Vagina (tissue), 2 donors: ENCODE measurements at regions not wholly inside any gene's neighbourhood (a gene's known extent, or its start where the extent isn't known, plus 50 kb on each side); places are given as distances from the start of the nearest gene placed in this dataset.

Experiments
- DNase-seq, 2 donors: peaks; one replicate each; pipeline ENCODE4 v3.0.0-alpha.2; 2017; ENCODE audit errors: extremely low spot score in 2 of 2
- H3K27ac ChIP-seq: fragments of 200-600 bp; sonication (generic); one replicate; pipeline ENCODE4 v1.5.1; 2019
- H3K27me3 ChIP-seq: fragments of 200-600 bp; sonication (generic); one replicate; pipeline ENCODE4 v1.5.1; 2019
- H3K36me3 ChIP-seq, 2 donors: fragments of 200-600 bp; sonication (generic); one replicate each; pipeline ENCODE4 v1.5.1; 2017 to 2019
- H3K4me1 ChIP-seq: fragments of 200-600 bp; sonication (generic); one replicate; pipeline ENCODE4 v1.5.1; 2019
- H3K4me3 ChIP-seq, 2 donors: fragments of 200-600 bp; sonication (generic); 1 replicate in 1 of 2; 2 replicates in 1 of 2; pipeline ENCODE4 v1.5.1; 2016 to 2019
- H3K9me3 ChIP-seq: fragments of 200-600 bp; sonication (generic); one replicate; pipeline ENCODE4 v1.5.1; 2019
- CTCF ChIP-seq, 3 experiments: fragments of 450-650 bp in 2 of 3; fragments of 200-600 bp in 1 of 3; sonication (generic) in 1 of 3; IDR thresholded peaks; one replicate each; pipeline ENCODE4 v1.5.1; 2017 to 2019; ENCODE audit warnings: antibody characterized with exemption in 3 of 3, mild to moderate bottlenecking in 2 of 3, moderate library complexity in 2 of 3
- POLR2A ChIP-seq, 2 donors: fragments of 450-650 bp; IDR thresholded peaks; one replicate each; pipeline ENCODE4 v1.6.1; 2017; ENCODE audit warnings: antibody characterized with exemption in 2 of 2, mild to moderate bottlenecking in 2 of 2, moderate library complexity in 2 of 2
- POLR2AphosphoS5 ChIP-seq, 2 donors: sonication (generic); formaldehyde crosslinking; IDR thresholded peaks; one replicate each; pipeline ENCODE4 v1.9.0; 2017; ENCODE audit warnings: antibody characterized with exemption in 2 of 2, mild to moderate bottlenecking in 2 of 2, low read depth in 1 of 2; ENCODE audit not compliant: insufficient read depth in 1 of 2
- intact Hi-C: fragments of 100-400 bp; cut with DNase I; formaldehyde crosslinking; loops from one replicate; pipeline ENCODE4 v1.15.1; 2023

DNA sequence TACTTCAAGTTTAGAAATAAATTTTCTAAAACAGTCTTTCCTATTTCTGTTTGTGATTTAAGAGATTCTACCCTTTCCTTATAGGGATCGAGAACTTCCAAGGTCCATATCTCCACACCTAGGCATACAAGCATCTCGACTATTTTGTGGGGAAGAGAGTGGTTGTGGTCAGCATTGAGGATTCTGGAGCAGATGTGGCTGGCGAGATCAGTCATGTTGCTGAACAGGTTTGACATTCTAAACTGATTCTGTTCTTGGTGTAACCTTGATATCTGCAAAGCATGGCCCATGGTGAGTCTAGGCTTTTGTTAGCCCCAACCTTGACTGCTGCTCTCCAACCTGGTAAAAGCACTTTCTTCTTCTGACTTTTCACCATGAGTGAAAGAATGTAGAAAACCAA lies 167.6 kb upstream of the POGK start:
- no peaks in the 10 kb centered on the region for H3K4me1 ChIP-seq
- DNase-seq: no peak
- no peaks in the 10 kb centered on the region for H3K9me3 ChIP-seq
- intact Hi-C loops: no loop called here
- no peaks in the 10 kb centered on the region for H3K27me3 ChIP-seq
- TF ChIP-seq POLR2A (IDR thresholded peaks at IDR 0.05) (no peak), CTCF (IDR thresholded peaks at IDR 0.05) (no peak), POLR2AphosphoS5 (IDR thresholded peaks at IDR 0.05; ENCODE audit: insufficient read depth in 1 of 2, low read depth in 1 of 2) (no peak)
- no peaks in the 10 kb centered on the region for H3K36me3 ChIP-seq
- H3K27ac ChIP-seq: no peak overlapping the region
- no peak overlapping the region for H3K4me3 ChIP-seq

DNA sequence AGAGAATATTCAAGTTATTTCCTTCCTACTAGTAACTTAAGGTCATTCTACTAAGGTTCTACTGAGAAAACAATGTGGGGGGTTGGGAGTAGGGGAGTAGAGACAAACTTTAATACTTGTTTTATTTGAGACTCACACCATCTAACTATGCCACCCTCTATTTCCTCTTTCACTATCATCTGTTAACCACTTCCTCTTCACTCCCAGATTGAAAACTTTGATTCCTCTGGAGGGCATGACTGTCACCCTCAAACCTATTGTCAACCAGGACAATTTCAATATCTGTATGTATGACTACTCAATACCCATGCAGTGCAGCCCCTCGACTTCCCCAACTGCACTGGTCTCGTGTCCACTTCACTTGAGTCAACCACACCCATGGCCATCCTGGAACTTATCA lies 165.6 kb upstream of the POGK start:
- intact Hi-C loops: no loop called here
- Histone ChIP-seq H3K27me3 (no peaks in the 10 kb centered on the region), H3K9me3 (no peaks in the 10 kb centered on the region), H3K4me3 (no peak overlapping the region), H3K4me1 (no peaks in the 10 kb centered on the region), H3K27ac (no peak overlapping the region), H3K36me3 (no peaks in the 10 kb centered on the region)
- TF ChIP-seq POLR2AphosphoS5 (IDR thresholded peaks at IDR 0.05; ENCODE audit: insufficient read depth in 1 of 2, low read depth in 1 of 2): no peak
- no peak for TF ChIP-seq POLR2A (IDR thresholded peaks at IDR 0.05)
- no peak for TF ChIP-seq CTCF (IDR thresholded peaks at IDR 0.05)
- DNase-seq: no peak

GRCh38 chr1:166675213-166675612 lies 164.1 kb upstream of the POGK start:
- DNase-seq: no peak
- Histone ChIP-seq H3K4me1 (no peaks in the 10 kb centered on the region), H3K4me3 (no peak overlapping the region), H3K27ac (no peak overlapping the region), H3K36me3 (no peaks in the 10 kb centered on the region), H3K27me3 (no peaks in the 10 kb centered on the region), H3K9me3 (no peaks in the 10 kb centered on the region)
- intact Hi-C loops: no loop called here
- TF ChIP-seq POLR2AphosphoS5 (IDR thresholded peaks at IDR 0.05; ENCODE audit: insufficient read depth in 1 of 2, low read depth in 1 of 2) (no peak), CTCF (IDR thresholded peaks at IDR 0.05) (no peak), POLR2A (IDR thresholded peaks at IDR 0.05) (no peak)

GRCh38 chr1:166676981-166677380 lies 162.3 kb upstream of the POGK start:
- Histone ChIP-seq H3K27ac (no peak overlapping the region), H3K4me1 (no peaks in the 10 kb centered on the region), H3K36me3 (no peaks in the 10 kb centered on the region), H3K9me3 (no peaks in the 10 kb centered on the region), H3K27me3 (no peaks in the 10 kb centered on the region), H3K4me3 (no peak overlapping the region)
- TF ChIP-seq POLR2AphosphoS5 (IDR thresholded peaks at IDR 0.05; ENCODE audit: insufficient read depth in 1 of 2, low read depth in 1 of 2): no peak
- no peak for TF ChIP-seq POLR2A (IDR thresholded peaks at IDR 0.05)
- no peak for TF ChIP-seq CTCF (IDR thresholded peaks at IDR 0.05)
- no peak for DNase-seq
- intact Hi-C loops: no loop called here

- no peak for DNase-seq
- TF ChIP-seq CTCF (IDR thresholded peaks at IDR 0.05): no peak
- no peak for TF ChIP-seq POLR2AphosphoS5 (IDR thresholded peaks at IDR 0.05; ENCODE audit: insufficient read depth in 1 of 2, low read depth in 1 of 2)
- no peak for TF ChIP-seq POLR2A (IDR thresholded peaks at IDR 0.05)
- no peaks in the 10 kb centered on the region for H3K9me3 ChIP-seq
- H3K4me3 ChIP-seq: no peak overlapping the region
- H3K27me3 ChIP-seq: no peaks in the 10 kb centered on the region
- H3K36me3 ChIP-seq: no peaks in the 10 kb centered on the region
- intact Hi-C loops: no loop called here
- H3K27ac ChIP-seq: no peak overlapping the region
- no peaks in the 10 kb centered on the region for H3K4me1 ChIP-seq
Measured at GRCh38 chr1:166679369-166679768, 159.9 kb upstream of the POGK start.
